Calu3 (cell line): ENCODE measurements at regions not wholly inside any gene's neighbourhood (a gene's known extent, or its start where the extent isn't known, plus 50 kb on each side); places are given as distances from the start of the nearest gene placed in this dataset.

Experiments used
- BruUV-seq: library from RNA; stranded (reverse); fragments of 400-500 nt; replicated peaks from 2 replicates; lab custom pipeline; 2021; lab: Mats Ljungman, UMichigan
- CTCF ChIA-PET: fragments of 300-600 bp; sonication (Branson Sonifier 250); formaldehyde crosslinking; loops from one replicate; lab custom pipeline; 2022; ENCODE audit warnings: antibody characterized with exemption; lab: Charles Lee
- DNase-seq: peaks from one replicate; pipeline ENCODE4 v3.0.0; 2022
- H3K27ac Mint-ChIP-seq: one replicate; pipeline ENCODE4 v1.8.0; 2022; ENCODE audit warnings: mixed read lengths; ENCODE audit not compliant: unreplicated experiment
- H3K27me3 Mint-ChIP-seq: one replicate; pipeline ENCODE4 v1.8.0; 2022; ENCODE audit warnings: mixed read lengths; ENCODE audit not compliant: unreplicated experiment
- H3K36me3 Mint-ChIP-seq: one replicate; pipeline ENCODE4 v1.8.0; 2022; ENCODE audit warnings: mild to moderate bottlenecking, moderate library complexity, mixed read lengths; ENCODE audit not compliant: insufficient read depth, unreplicated experiment
- H3K4me1 Mint-ChIP-seq: one replicate; pipeline ENCODE4 v1.8.0; 2022; ENCODE audit warnings: mild to moderate bottlenecking, low read depth, mixed read lengths; ENCODE audit not compliant: unreplicated experiment
- H3K4me3 Mint-ChIP-seq: one replicate; pipeline ENCODE4 v1.8.0; 2022; ENCODE audit warnings: mild to moderate bottlenecking, low read depth, moderate library complexity, mixed read lengths; ENCODE audit not compliant: unreplicated experiment
- H3K9me3 Mint-ChIP-seq: one replicate; pipeline ENCODE4 v1.8.0; 2022; ENCODE audit warnings: low read depth, mixed read lengths; ENCODE audit not compliant: unreplicated experiment
- CTCF ChIP-seq: fragments of 200-600 bp; IDR thresholded peaks from one replicate; pipeline ENCODE4 v1.8.0; 2022; ENCODE audit warnings: antibody characterized with exemption; ENCODE audit not compliant: unreplicated experiment
- intact Hi-C: fragments of 100-400 bp; cut with micrococcal nuclease; formaldehyde crosslinking; loops from one replicate; pipeline ENCODE4 v1.10.0; 2022; ENCODE audit not compliant: unreplicated experiment

- H3K36me3 Mint-ChIP-seq, result no peaks in the 10 kb centered on the region
- H3K27me3 Mint-ChIP-seq, result no peaks in the 10 kb centered on the region
- no peak for TF ChIP-seq CTCF
- intact Hi-C loops, result no loop called here
- no peaks in the 10 kb centered on the region for H3K9me3 Mint-ChIP-seq
- no peaks in the 10 kb centered on the region for H3K4me1 Mint-ChIP-seq
- no peak overlapping the region for H3K27ac Mint-ChIP-seq
- no peak overlapping the region for H3K4me3 Mint-ChIP-seq
- no TSS peak for BruUV-seq
- CTCF ChIA-PET, result no interaction called here
- no peak for DNase-seq
Measured at GRCh38 chr2:182618672-182619079, 97.4 kb upstream of the DNAJC10 start.

- intact Hi-C loops, result no loop called here
- no peak overlapping the region for H3K4me3 Mint-ChIP-seq
- H3K36me3 Mint-ChIP-seq, result no peaks in the 10 kb centered on the region
- no peaks in the 10 kb centered on the region for H3K27me3 Mint-ChIP-seq
- H3K27ac Mint-ChIP-seq, result no peak overlapping the region
- no TSS peak for BruUV-seq
- CTCF ChIA-PET, result no interaction called here
- no peaks in the 10 kb centered on the region for H3K9me3 Mint-ChIP-seq
- H3K4me1 Mint-ChIP-seq, result no peaks in the 10 kb centered on the region
- no peak for DNase-seq
- TF ChIP-seq CTCF, result no peak
Measured at GRCh38 chr2:182619276-182619675, 96.8 kb upstream of the DNAJC10 start.

- Mint-ChIP-seq H3K36me3 (no peaks in the 10 kb centered on the region), H3K4me1 (no peaks in the 10 kb centered on the region), H3K9me3 (no peaks in the 10 kb centered on the region), H3K27me3 (no peaks in the 10 kb centered on the region), H3K27ac (no peak overlapping the region), H3K4me3 (no peak overlapping the region)
- no peak for DNase-seq
- BruUV-seq, result no TSS peak
- CTCF ChIA-PET, result no interaction called here
- TF ChIP-seq CTCF, result no peak
- intact Hi-C loops, result no loop called here
Measured at GRCh38 chr2:182621191-182621590, 94.9 kb upstream of the DNAJC10 start.

GRCh38 chr2:182621810-182622209, 94.2 kb upstream of the DNAJC10 start:
- Mint-ChIP-seq H3K27ac (no peak overlapping the region), H3K9me3 (no peaks in the 10 kb centered on the region), H3K4me3 (no peak overlapping the region), H3K4me1 (no peaks in the 10 kb centered on the region), H3K36me3 (no peaks in the 10 kb centered on the region), H3K27me3 (no peaks in the 10 kb centered on the region)
- TF ChIP-seq CTCF, result no peak
- intact Hi-C loops, result no loop called here
- CTCF ChIA-PET, result no interaction called here
- DNase-seq, result no peak
- BruUV-seq, result no TSS peak
